H9 (cell line): ENCODE measurements at regions not wholly inside any gene's neighbourhood (a gene's known extent, or its start where the extent isn't known, plus 50 kb on each side); places are given as distances from the start of the nearest gene placed in this dataset.

Source experiments
- DNase-seq: peaks from one replicate; pipeline ENCODE4 v3.0.0-alpha.2; 2017
- H2AFZ ChIP-seq: one replicate; pipeline ENCODE4 v1.6.1; 2013; ENCODE audit warnings: mild to moderate bottlenecking, low read length, control low read depth, moderate library complexity
- H2AK5ac ChIP-seq: 2 replicates; pipeline ENCODE4 v1.6.1; 2013; ENCODE audit warnings: low read length, control low read depth, mixed read lengths; ENCODE audit not compliant: insufficient read length
- H2BK120ac ChIP-seq: one replicate; pipeline ENCODE4 v1.6.1; 2013; ENCODE audit warnings: low read depth, mild to moderate bottlenecking, low read length, control low read depth, inconsistent platforms; ENCODE audit not compliant: poor library complexity, severe bottlenecking
- H2BK12ac ChIP-seq: 2 replicates; pipeline ENCODE4 v1.6.1; 2013; ENCODE audit warnings: low read length, control low read depth, mixed read lengths, low read depth; ENCODE audit not compliant: insufficient read length
- H2BK15ac ChIP-seq: 2 replicates; pipeline ENCODE4 v1.6.1; 2013; ENCODE audit warnings: low read depth, low read length, control low read depth
- H2BK20ac ChIP-seq: one replicate; pipeline ENCODE4 v1.6.1; 2013; ENCODE audit warnings: low read depth, mild to moderate bottlenecking, low read length, control low read depth, inconsistent platforms; ENCODE audit not compliant: poor library complexity, severe bottlenecking
- H2BK5ac ChIP-seq: 2 replicates; pipeline ENCODE4 v1.6.1; 2013; ENCODE audit warnings: low read length, control low read depth, mixed read lengths; ENCODE audit not compliant: insufficient read length
- H3K14ac ChIP-seq: 2 replicates; pipeline ENCODE4 v1.6.1; 2013; ENCODE audit warnings: low read length, control low read depth; ENCODE audit not compliant: insufficient read depth
- H3K18ac ChIP-seq: 2 replicates; pipeline ENCODE4 v1.6.1; 2013; ENCODE audit warnings: low read depth, mild to moderate bottlenecking, mixed read lengths, low read length, control low read depth; ENCODE audit not compliant: insufficient read length
- H3K23ac ChIP-seq: 2 replicates; pipeline ENCODE4 v1.6.1; 2013; ENCODE audit warnings: low read length, control low read depth, mixed read lengths, low read depth; ENCODE audit not compliant: insufficient read length
- H3K23me2 ChIP-seq: 2 replicates; pipeline ENCODE4 v1.6.1; 2013; ENCODE audit warnings: low read depth, mild to moderate bottlenecking, mixed read lengths, low read length, control low read depth; ENCODE audit not compliant: insufficient read length, poor library complexity, severe bottlenecking
- H3K27ac ChIP-seq: 2 replicates; pipeline ENCODE4 v1.5.1; 2013; ENCODE audit warnings: low read length, control low read depth, mixed read lengths, low read depth; ENCODE audit not compliant: insufficient read length
- H3K27me3 ChIP-seq: 2 replicates; pipeline ENCODE4 v1.6.1; 2013; ENCODE audit warnings: low read length, control low read depth, inconsistent platforms; ENCODE audit not compliant: insufficient read depth
- H3K4ac ChIP-seq: 2 replicates; pipeline ENCODE4 v1.6.1; 2013; ENCODE audit warnings: low read depth, mild to moderate bottlenecking, control low read depth, inconsistent platforms, low read length, moderate library complexity
- H3K4me1 ChIP-seq: 2 replicates; pipeline ENCODE4 v1.6.1; 2013; ENCODE audit warnings: low read length, control low read depth, inconsistent platforms; ENCODE audit not compliant: insufficient read depth
- H3K4me2 ChIP-seq: 2 replicates; pipeline ENCODE4 v1.6.1; 2013; ENCODE audit warnings: low read length, control low read depth, mixed read lengths; ENCODE audit not compliant: insufficient read length, insufficient read depth
- H3K56ac ChIP-seq: 2 replicates; pipeline ENCODE4 v1.6.1; 2013; ENCODE audit warnings: low read depth, mild to moderate bottlenecking, mixed read lengths, low read length, control low read depth; ENCODE audit not compliant: insufficient read length
- H3K79me1 ChIP-seq: 2 replicates; pipeline ENCODE4 v1.6.1; 2013; ENCODE audit warnings: low read depth, mild to moderate bottlenecking, moderate library complexity, low read length, control low read depth, inconsistent platforms; ENCODE audit not compliant: insufficient read depth, poor library complexity, severe bottlenecking
- H3K79me2 ChIP-seq: 2 replicates; pipeline ENCODE4 v1.6.1; 2013; ENCODE audit warnings: low read length, control low read depth, inconsistent platforms; ENCODE audit not compliant: insufficient read depth
- H3K9ac ChIP-seq: 2 replicates; pipeline ENCODE4 v1.6.1; 2013; ENCODE audit warnings: low read length, control low read depth, mixed read lengths; ENCODE audit not compliant: insufficient read length; ENCODE audit errors: extremely low read depth
- H3K9me3 ChIP-seq: one replicate; pipeline ENCODE4 v1.6.1; 2013; ENCODE audit warnings: low read depth, low read length, inconsistent platforms; ENCODE audit not compliant: control insufficient read depth
- H3T11ph ChIP-seq: one replicate; pipeline ENCODE4 v1.6.1; 2013; ENCODE audit warnings: mild to moderate bottlenecking, low read length, control low read depth, inconsistent platforms
- H4K20me1 ChIP-seq: one replicate; pipeline ENCODE4 v1.6.1; 2013; ENCODE audit not compliant: control insufficient read depth, insufficient read length, insufficient read depth
- H4K5ac ChIP-seq: 2 replicates; pipeline ENCODE4 v1.6.1; 2013; ENCODE audit warnings: low read depth, mild to moderate bottlenecking, mixed read lengths, low read length, control low read depth; ENCODE audit not compliant: insufficient read length
- H4K8ac ChIP-seq: replicated peaks from 2 replicates; pipeline ENCODE4 v1.6.1; 2013; ENCODE audit warnings: low read length, control low read depth, mixed read lengths, low read depth; ENCODE audit not compliant: insufficient read length
- H4K91ac ChIP-seq: 2 replicates; pipeline ENCODE4 v1.6.1; 2013; ENCODE audit warnings: low read depth, mild to moderate bottlenecking, moderate library complexity, mixed read lengths, low read length, control low read depth; ENCODE audit not compliant: insufficient read length
- H3K27ac Mint-ChIP-seq, 3 experiments: 2 replicates in 2 of 3; 3 replicates in 1 of 3; pipeline ENCODE4 v1.8.0; 2020 to 2021; ENCODE audit warnings: mixed read lengths in 3 of 3, mild to moderate bottlenecking in 1 of 3, moderate library complexity in 1 of 3
- H3K27me3 Mint-ChIP-seq: 2 replicates; pipeline ENCODE4 v1.8.0; 2021; ENCODE audit warnings: low read depth, mild to moderate bottlenecking, moderate library complexity, mixed read lengths
- H3K36me3 Mint-ChIP-seq, 3 experiments: 2 replicates in 2 of 3; 3 replicates in 1 of 3; pipeline ENCODE4 v1.8.0; 2020 to 2021; ENCODE audit warnings: low read depth in 3 of 3, mixed read lengths in 3 of 3; ENCODE audit not compliant: insufficient read depth in 1 of 3
- H3K4me1 Mint-ChIP-seq, 2 experiments: 2 replicates each; pipeline ENCODE4 v1.8.0; 2020; ENCODE audit warnings: mixed read lengths in 2 of 2
- H3K4me3 Mint-ChIP-seq, 2 experiments: 2 replicates in 1 of 2; 3 replicates in 1 of 2; pipeline ENCODE4 v1.8.0; 2020 to 2021; ENCODE audit warnings: mild to moderate bottlenecking in 2 of 2, mixed read lengths in 2 of 2, moderate library complexity in 1 of 2
- H3K9me3 Mint-ChIP-seq, 2 experiments: 2 replicates in 1 of 2; 3 replicates in 1 of 2; pipeline ENCODE4 v1.8.0; 2020; ENCODE audit warnings: mild to moderate bottlenecking in 2 of 2, mixed read lengths in 2 of 2, moderate library complexity in 1 of 2
- CTCF ChIP-seq: fragments of 200-600 bp; sonication (generic); conservative IDR thresholded peaks from 3 replicates; pipeline ENCODE4 v1.8.0; 2021; ENCODE audit warnings: antibody characterized with exemption, mild to moderate bottlenecking
- WGBS: extraction: QIAGEN DNeasy Blood & Tissue Kit; methylation state at CpG from one replicate; pipeline ENCODE4 v1.1.7; 2013; ENCODE audit warnings: missing lambda C conversion rate, low lambda C conversion rate, mixed read lengths; ENCODE audit not compliant: insufficient read length; ENCODE audit errors: extremely low coverage; 5-methylcytosine and 5-hydroxymethylcytosine counted together

- Histone ChIP-seq H3T11ph (no peak overlapping the region), H4K5ac (no peak overlapping the region), H3K4me2 (no peak overlapping the region), H3K23me2 (no peaks in the 10 kb centered on the region), H3K27me3 (no peaks in the 10 kb centered on the region), H3K4ac (no peak overlapping the region), H2BK5ac (no peak overlapping the region), H4K8ac (no peak overlapping the region), H3K4me1 (no peaks in the 10 kb centered on the region), H2BK12ac (no peak overlapping the region), H3K14ac (no peak overlapping the region), H3K79me2 (no peaks in the 10 kb centered on the region), H3K18ac (no peak overlapping the region), H4K91ac (no peak overlapping the region), H2BK20ac (no peak overlapping the region), H3K9ac (no peak overlapping the region), H3K9me3 (no peaks in the 10 kb centered on the region), H2AK5ac (no peak overlapping the region), H2BK15ac (no peak overlapping the region), H2AFZ (no peak overlapping the region), H3K79me1 (no peaks in the 10 kb centered on the region), H2BK120ac (no peak overlapping the region), H3K56ac (no peak overlapping the region), H3K23ac (no peak overlapping the region), H3K27ac (no peak overlapping the region), H4K20me1 (no peaks in the 10 kb centered on the region)
- WGBS = no CpG with 5 or more reads among the region's 9 CpGs
- no peak for TF ChIP-seq CTCF
- no peaks in the 10 kb centered on the region for H3K9me3 Mint-ChIP-seq
- DNase-seq = no peak
- H3K27ac Mint-ChIP-seq = no peak overlapping the region
- no peaks in the 10 kb centered on the region for H3K27me3 Mint-ChIP-seq
- no peak overlapping the region for H3K4me3 Mint-ChIP-seq
- H3K4me1 Mint-ChIP-seq = no peaks in the 10 kb centered on the region
- H3K36me3 Mint-ChIP-seq = no peaks in the 10 kb centered on the region
These were observed 121.8 kb upstream of the ERG start for GRCh38 chr21:38619992-38620479.
